OCI-LY3 (cell line): ENCODE measurements at regions not wholly inside any gene's neighbourhood (a gene's known extent, or its start where the extent isn't known, plus 50 kb on each side); places are given as distances from the start of the nearest gene placed in this dataset.

Experiments used
- EZH2phosphoT487 ChIP-seq: fragments of 200-600 bp; shearing (Covaris generic); IDR thresholded peaks from 2 replicates; pipeline ENCODE4 v1.6.1; 2018; ENCODE audit warnings: antibody characterized with exemption, mixed run types, low read depth
- TF ChIP-seq, protein P1 (sequence below): fragments of 200-600, 300-600 bp; sonication (generic); IDR thresholded peaks from 2 replicates; pipeline ENCODE4 v1.5.1; 2014; ENCODE audit warnings: antibody characterized with exemption, low read length, low read depth

GRCh38 chr3:187836823-187837770 is 91.8 kb upstream of the BCL6 start:
- TF ChIP-seq EZH2phosphoT487, result no peak
- TF ChIP-seq, protein P1, sequence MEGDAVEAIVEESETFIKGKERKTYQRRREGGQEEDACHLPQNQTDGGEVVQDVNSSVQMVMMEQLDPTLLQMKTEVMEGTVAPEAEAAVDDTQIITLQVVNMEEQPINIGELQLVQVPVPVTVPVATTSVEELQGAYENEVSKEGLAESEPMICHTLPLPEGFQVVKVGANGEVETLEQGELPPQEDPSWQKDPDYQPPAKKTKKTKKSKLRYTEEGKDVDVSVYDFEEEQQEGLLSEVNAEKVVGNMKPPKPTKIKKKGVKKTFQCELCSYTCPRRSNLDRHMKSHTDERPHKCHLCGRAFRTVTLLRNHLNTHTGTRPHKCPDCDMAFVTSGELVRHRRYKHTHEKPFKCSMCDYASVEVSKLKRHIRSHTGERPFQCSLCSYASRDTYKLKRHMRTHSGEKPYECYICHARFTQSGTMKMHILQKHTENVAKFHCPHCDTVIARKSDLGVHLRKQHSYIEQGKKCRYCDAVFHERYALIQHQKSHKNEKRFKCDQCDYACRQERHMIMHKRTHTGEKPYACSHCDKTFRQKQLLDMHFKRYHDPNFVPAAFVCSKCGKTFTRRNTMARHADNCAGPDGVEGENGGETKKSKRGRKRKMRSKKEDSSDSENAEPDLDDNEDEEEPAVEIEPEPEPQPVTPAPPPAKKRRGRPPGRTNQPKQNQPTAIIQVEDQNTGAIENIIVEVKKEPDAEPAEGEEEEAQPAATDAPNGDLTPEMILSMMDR, result no peak
